Activated CD4-positive, CD25-positive, alpha-beta regulatory T cell treated with anti-CD3 and anti-CD28 coated beads, Interleukin-2, amount 50 U/mL, for 24 hours (primary cell): ENCODE measurements at regions not wholly inside any gene's neighbourhood (a gene's known extent, or its start where the extent isn't known, plus 50 kb on each side); places are given as distances from the start of the nearest gene placed in this dataset.

ENCODE experiments used
- ATAC-seq, 2 donors: fragments of 150-1000 bp; cut with Tn5 transposase; one replicate each; pipeline ENCODE4 v1.10.0; 2021; ENCODE audit warnings: mild to moderate bottlenecking in 1 of 2, moderate library complexity in 1 of 2

GRCh38 chr3:43178891-43179366 lies 73.0 kb upstream of the POMGNT2 start:
- ATAC-seq = no peak

- ATAC-seq = no peak
These were observed 71.2 kb upstream of the POMGNT2 start for GRCh38 chr3:43177085-43177484.

- no peak for ATAC-seq
These were observed 70.8 kb upstream of the POMGNT2 start for GRCh38 chr3:43176666-43177065.

GRCh38 chr3:43175541-43175940 lies 69.7 kb upstream of the POMGNT2 start:
- no peak for ATAC-seq

GRCh38 chr3:43173949-43174348 lies 68.1 kb upstream of the POMGNT2 start:
- no peak for ATAC-seq

- ATAC-seq = no peak
These were observed 65.9 kb upstream of the POMGNT2 start for GRCh38 chr3:43171748-43172147.

GRCh38 chr3:43170553-43170952 lies 64.7 kb upstream of the POMGNT2 start:
- ATAC-seq = no peak

- no peak for ATAC-seq
These were observed 64.1 kb upstream of the POMGNT2 start for GRCh38 chr3:43169987-43170386.

GRCh38 chr3:43166406-43166805 lies 60.5 kb upstream of the POMGNT2 start:
- no peak for ATAC-seq

GRCh38 chr3:43165786-43166185 lies 59.9 kb upstream of the POMGNT2 start:
- ATAC-seq = no peak

GRCh38 chr3:43163895-43164493 lies 58.1 kb upstream of the POMGNT2 start:
- no peak for ATAC-seq

GRCh38 chr3:43162230-43163084 lies 56.6 kb upstream of the POMGNT2 start:
- peak; percentile 76 to 78 for ATAC-seq

GRCh38 chr3:43161684-43162229 lies 55.9 kb upstream of the POMGNT2 start:
- ATAC-seq = no peak

- ATAC-seq = no peak
These were observed 54.8 kb upstream of the POMGNT2 start for GRCh38 chr3:43160664-43161063.

GRCh38 chr3:43159876-43160255 lies 54.0 kb upstream of the POMGNT2 start:
- ATAC-seq = no peak

- ATAC-seq = no peak
These were observed 53.4 kb upstream of the POMGNT2 start for GRCh38 chr3:43159131-43159875.

- ATAC-seq = no peak
These were observed 51.1 kb upstream of the POMGNT2 start for GRCh38 chr3:43156812-43157455.

- ATAC-seq = no peak
These were observed 49.7 kb upstream of the POMGNT2 start for GRCh38 chr3:43155464-43156121.
